IMR-90 (cell line): ENCODE measurements at regions not wholly inside any gene's neighbourhood (a gene's known extent, or its start where the extent isn't known, plus 50 kb on each side); places are given as distances from the start of the nearest gene placed in this dataset.

Experiments
- ATAC-seq: fragments of 200-7000 bp; cut with Tn5 transposase; 2 replicates; pipeline ENCODE4 v1.9.1; 2020; ENCODE audit warnings: low read depth, mild to moderate bottlenecking, moderate library complexity
- BruUV-seq: library from RNA; stranded (reverse); fragments of 400-500 nt; replicated peaks from 2 replicates; lab custom pipeline; 2021; lab: Mats Ljungman, UMichigan
- CTCF ChIA-PET: fragments of 300-600 bp; formaldehyde crosslinking; extraction: SDS; loops from one replicate; lab custom pipeline; 2021; ENCODE audit warnings: antibody characterized with exemption; lab: Yijun Ruan, JAX
- POLR2A ChIA-PET: fragments of 300-600 bp; sonication (Branson Sonifier 250); formaldehyde crosslinking; loops from one replicate; lab custom pipeline; 2022; ENCODE audit warnings: antibody characterized with exemption; ENCODE audit not compliant: unreplicated experiment; lab: Charles Lee
- DNase-seq: peaks from one replicate; pipeline ENCODE4 v3.0.0; 2013
- H2AFZ ChIP-seq: replicated peaks from 2 replicates; pipeline ENCODE3; 2013; ENCODE audit warnings: low read length, mild to moderate bottlenecking; ENCODE audit not compliant: poor library complexity
- H2AK5ac ChIP-seq: 2 replicates; pipeline ENCODE4 v1.6.1; 2013; ENCODE audit warnings: low read depth, low read length, inconsistent platforms
- H2AK9ac ChIP-seq: replicated peaks from 2 replicates; pipeline ENCODE3; 2013; ENCODE audit warnings: mild to moderate bottlenecking, low read depth, low read length, moderate library complexity; ENCODE audit not compliant: poor library complexity
- H2BK120ac ChIP-seq: 2 replicates; pipeline ENCODE4 v1.6.1; 2013; ENCODE audit warnings: low read depth, low read length, inconsistent platforms
- H2BK15ac ChIP-seq: 3 replicates; pipeline ENCODE4 v1.6.1; 2013; ENCODE audit warnings: low read depth, low read length, inconsistent platforms
- H2BK20ac ChIP-seq: 2 replicates; pipeline ENCODE4 v1.6.1; 2013; ENCODE audit warnings: low read depth, mild to moderate bottlenecking, inconsistent platforms, low read length, moderate library complexity
- H2BK5ac ChIP-seq: 2 replicates; pipeline ENCODE4 v1.6.1; 2013; ENCODE audit warnings: mild to moderate bottlenecking, low read depth, low read length, inconsistent platforms; ENCODE audit not compliant: poor library complexity, severe bottlenecking
- H3K14ac ChIP-seq: replicated peaks from 2 replicates; pipeline ENCODE4 v1.6.1; 2013; ENCODE audit warnings: low read depth, low read length, inconsistent platforms
- H3K18ac ChIP-seq: 2 replicates; pipeline ENCODE4 v1.6.1; 2013; ENCODE audit warnings: low read depth, low read length, control low read depth
- H3K23ac ChIP-seq: 2 replicates; pipeline ENCODE4 v1.6.1; 2013; ENCODE audit warnings: low read depth, low read length, inconsistent platforms
- H3K27ac ChIP-seq: 2 replicates; pipeline ENCODE4 v1.5.1; 2013; ENCODE audit warnings: mild to moderate bottlenecking, control low read depth, low read length; ENCODE audit not compliant: insufficient read depth
- H3K27me3 ChIP-seq: 2 replicates; pipeline ENCODE4 v1.6.1; 2013; ENCODE audit warnings: low read length; ENCODE audit not compliant: control insufficient read depth, insufficient read depth
- H3K36me3 ChIP-seq: 2 replicates; pipeline ENCODE4 v1.6.1; 2013; ENCODE audit warnings: low read length, mixed read lengths; ENCODE audit not compliant: control insufficient read depth, insufficient read depth
- H3K4ac ChIP-seq: 2 replicates; pipeline ENCODE4 v1.6.1; 2013; ENCODE audit warnings: low read depth, low read length, inconsistent platforms
- H3K4me1 ChIP-seq: 2 replicates; pipeline ENCODE4 v1.6.1; 2013; ENCODE audit warnings: low read length, mixed read lengths; ENCODE audit not compliant: control insufficient read depth, insufficient read depth
- H3K4me2 ChIP-seq: 2 replicates; pipeline ENCODE4 v1.6.1; 2013; ENCODE audit warnings: low read depth, mild to moderate bottlenecking, control low read depth, low read length, moderate library complexity
- H3K4me3 ChIP-seq: 2 replicates; pipeline ENCODE4 v1.5.1; 2013; ENCODE audit warnings: low read depth, mild to moderate bottlenecking, control low read depth, low read length, moderate library complexity; ENCODE audit not compliant: insufficient read depth
- H3K56ac ChIP-seq: 2 replicates; pipeline ENCODE4 v1.6.1; 2013; ENCODE audit warnings: low read length, inconsistent platforms; ENCODE audit not compliant: insufficient read depth; ENCODE audit errors: extremely low read depth
- H3K79me1 ChIP-seq, 2 experiments: 2 replicates each; pipeline ENCODE4 v1.6.1; 2013; ENCODE audit warnings: low read length in 2 of 2, inconsistent platforms in 1 of 2, low read depth in 1 of 2
- H3K9ac ChIP-seq: 2 replicates; pipeline ENCODE4 v1.6.1; 2013; ENCODE audit warnings: low read depth, low read length, control low read depth
- H3K9me1 ChIP-seq: 2 replicates; pipeline ENCODE4 v1.6.1; 2013; ENCODE audit warnings: low read length, inconsistent platforms; ENCODE audit not compliant: insufficient read depth
- H3K9me3 ChIP-seq: 2 replicates; pipeline ENCODE4 v1.6.1; 2013; ENCODE audit warnings: low read length; ENCODE audit not compliant: control insufficient read depth, insufficient read depth
- H4K20me1 ChIP-seq: 2 replicates; pipeline ENCODE4 v1.6.1; 2013; ENCODE audit warnings: low read length, inconsistent platforms; ENCODE audit not compliant: insufficient read depth
- H4K5ac ChIP-seq: 2 replicates; pipeline ENCODE4 v1.6.1; 2013; ENCODE audit warnings: mild to moderate bottlenecking, low read depth, low read length, control low read depth
- H4K8ac ChIP-seq, 2 experiments: 2 replicates each; pipeline ENCODE4 v1.6.1; 2013; ENCODE audit warnings: low read depth in 2 of 2, low read length in 2 of 2, control low read depth in 1 of 2, inconsistent platforms in 1 of 2
- H4K91ac ChIP-seq: 2 replicates; pipeline ENCODE4 v1.6.1; 2013; ENCODE audit warnings: low read depth, low read length, inconsistent platforms; ENCODE audit not compliant: insufficient read depth
- BHLHE40 ChIP-seq: fragments of 150-350 bp; IDR thresholded peaks from 2 replicates; pipeline ENCODE4 v1.6.1; 2016; ENCODE audit warnings: mild to moderate bottlenecking, low read depth, low read length
- CHD1 ChIP-seq: IDR thresholded peaks from 2 replicates; pipeline ENCODE4 v1.6.1; 2012; ENCODE audit warnings: low read depth, low read length, improper control_type of control experiment
- FOS ChIP-seq: fragments of 150-350 bp; IDR thresholded peaks from 2 replicates; pipeline ENCODE4 v1.6.1; 2016; ENCODE audit warnings: low read depth, low read length
- MAFK ChIP-seq: IDR thresholded peaks from 2 replicates; pipeline ENCODE4 v1.6.1; 2012; ENCODE audit warnings: low read depth, low read length, improper control_type of control experiment
- MAZ ChIP-seq: IDR thresholded peaks from 2 replicates; pipeline ENCODE4 v1.6.1; 2012; ENCODE audit warnings: low read depth, mild to moderate bottlenecking, low read length, improper control_type of control experiment, moderate library complexity, borderline replicate concordance
- RAD21 ChIP-seq: IDR thresholded peaks from 2 replicates; pipeline ENCODE4 v1.6.1; 2012; ENCODE audit warnings: low read length, improper control_type of control experiment
- SMC3 ChIP-seq: fragments of 150-350 bp; IDR thresholded peaks from 2 replicates; pipeline ENCODE4 v1.6.1; 2016; ENCODE audit warnings: low read depth, mild to moderate bottlenecking, antibody characterized with exemption, low read length, moderate library complexity
- WGBS, 2 experiments: methylation state at CpG; one replicate each; pipeline versions ENCODE4 v1.1.5 to v1.1.7; 2013; ENCODE audit warnings: missing lambda C conversion rate in 2 of 2; ENCODE audit not compliant: insufficient read length in 1 of 2; ENCODE audit errors: extremely low coverage in 2 of 2; 5-methylcytosine and 5-hydroxymethylcytosine counted together
- dilution Hi-C: fragments of 300-500 bp; cut with HindIII; formaldehyde crosslinking; loops from one replicate; pipeline ENCODE4 v1.14.3; 2018; ENCODE audit warnings: low sequenced_read_pairs; ENCODE audit not compliant: unreplicated experiment
- in situ Hi-C: fragments of 300-500 bp; cut with MboI; formaldehyde crosslinking; loops from 3 replicates; pipeline ENCODE4 v1.14.3; 2019; ENCODE audit warnings: low sequenced_read_pairs, inconsistent platforms, mixed read lengths
- intact Hi-C: fragments of 100-400 bp; cut with micrococcal nuclease; formaldehyde crosslinking; loops from 2 replicates; pipeline ENCODE4 v1.10.0; 2022
- TF ChIP-seq, protein P1 (sequence below): fragments of 150-350 bp; IDR thresholded peaks from 2 replicates; pipeline ENCODE4 v1.6.1; 2016; ENCODE audit warnings: low read depth, mild to moderate bottlenecking, low read length, moderate library complexity, borderline replicate concordance
- TF ChIP-seq, protein P2 (sequence below): fragments of 150-350 bp; IDR thresholded peaks from 2 replicates; pipeline ENCODE4 v1.6.1; 2017; ENCODE audit warnings: mild to moderate bottlenecking, antibody characterized with exemption, low read length, low read depth

DNA sequence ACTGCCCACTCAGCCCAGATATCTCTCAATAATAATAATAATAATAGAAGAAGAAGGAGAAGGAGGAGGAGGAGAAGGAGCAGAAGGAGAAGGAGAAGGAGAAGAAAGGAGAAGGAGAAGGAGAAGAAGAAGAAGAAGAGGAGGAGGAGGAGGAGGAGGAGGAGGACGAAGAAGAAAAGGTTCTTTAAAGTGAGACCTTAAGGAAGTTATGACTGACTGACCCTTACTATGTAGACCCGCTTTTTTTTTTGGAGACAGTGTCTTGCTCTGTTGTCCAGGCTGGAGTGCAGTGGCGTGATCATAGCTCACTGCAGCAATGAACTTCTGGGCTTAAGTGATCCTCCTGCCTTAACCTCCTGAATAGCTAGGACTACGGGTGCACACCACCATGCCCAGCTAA is 88.9 kb upstream of the RFX8 start:
- BruUV-seq: no TSS peak
- intact Hi-C loops (no loop called here), in situ Hi-C loops (no loop called here), dilution Hi-C loops (no loop called here)
- Histone ChIP-seq H2AFZ (no peak overlapping the region), H2AK9ac (no peak overlapping the region), H2BK15ac (no peak overlapping the region), H3K14ac (no peak overlapping the region), H3K4ac (no peak overlapping the region), H3K9ac (no peak overlapping the region), H3K4me1 (peaks cover 7% of the 10 kb centered on the region), H3K56ac (no peak overlapping the region), H2BK20ac (no peak overlapping the region), H3K27ac (no peak overlapping the region), H4K20me1 (no peaks in the 10 kb centered on the region; the same call in 1 of the 2 replicates), H3K27me3 (peaks cover 12% of the 10 kb centered on the region), H3K36me3 (no peaks in the 10 kb centered on the region), H2BK120ac (no peak overlapping the region), H3K4me2 (no peak overlapping the region), H3K18ac (no peak overlapping the region), H4K8ac (no peak overlapping the region), H4K5ac (no peak overlapping the region), H2AK5ac (no peak overlapping the region), H3K9me3 (no peaks in the 10 kb centered on the region), H2BK5ac (no peak overlapping the region), H4K91ac (no peak overlapping the region), H3K79me1 (peaks cover 0 to 4% of the 10 kb centered on the region in 2 experiments; a peak in 1 of 4 replicates), H3K4me3 (no peak overlapping the region), H3K23ac (no peak overlapping the region), H3K9me1 (no peaks in the 10 kb centered on the region)
- POLR2A ChIA-PET: no interaction called here
- ATAC-seq (no peak), DNase-seq (no peak)
- 60% methylated on average over 1 of the region's 4 CpGs; no CpG with 5 or more reads in 1 of the 2 experiments for WGBS, 2 experiments
- CTCF ChIA-PET: no interaction called here
- TF ChIP-seq MAZ (no peak), RAD21 (no peak), MAFK (no peak), BHLHE40 (no peak), CHD1 (no peak), FOS (no peak), SMC3 (no peak)
- TF ChIP-seq, protein P1, sequence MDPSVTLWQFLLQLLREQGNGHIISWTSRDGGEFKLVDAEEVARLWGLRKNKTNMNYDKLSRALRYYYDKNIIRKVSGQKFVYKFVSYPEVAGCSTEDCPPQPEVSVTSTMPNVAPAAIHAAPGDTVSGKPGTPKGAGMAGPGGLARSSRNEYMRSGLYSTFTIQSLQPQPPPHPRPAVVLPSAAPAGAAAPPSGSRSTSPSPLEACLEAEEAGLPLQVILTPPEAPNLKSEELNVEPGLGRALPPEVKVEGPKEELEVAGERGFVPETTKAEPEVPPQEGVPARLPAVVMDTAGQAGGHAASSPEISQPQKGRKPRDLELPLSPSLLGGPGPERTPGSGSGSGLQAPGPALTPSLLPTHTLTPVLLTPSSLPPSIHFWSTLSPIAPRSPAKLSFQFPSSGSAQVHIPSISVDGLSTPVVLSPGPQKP: no peak
- TF ChIP-seq, protein P2, sequence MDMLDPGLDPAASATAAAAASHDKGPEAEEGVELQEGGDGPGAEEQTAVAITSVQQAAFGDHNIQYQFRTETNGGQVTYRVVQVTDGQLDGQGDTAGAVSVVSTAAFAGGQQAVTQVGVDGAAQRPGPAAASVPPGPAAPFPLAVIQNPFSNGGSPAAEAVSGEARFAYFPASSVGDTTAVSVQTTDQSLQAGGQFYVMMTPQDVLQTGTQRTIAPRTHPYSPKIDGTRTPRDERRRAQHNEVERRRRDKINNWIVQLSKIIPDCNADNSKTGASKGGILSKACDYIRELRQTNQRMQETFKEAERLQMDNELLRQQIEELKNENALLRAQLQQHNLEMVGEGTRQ: no peak
